Activated CD4-positive, CD25-positive, alpha-beta regulatory T cell treated with anti-CD3 and anti-CD28 coated beads, Interleukin-2, amount 50 U/mL, for 24 hours (primary cell): ENCODE measurements at regions not wholly inside any gene's neighbourhood (a gene's known extent, or its start where the extent isn't known, plus 50 kb on each side); places are given as distances from the start of the nearest gene placed in this dataset.
"Not testable (repeated sequence)": the region's sequence is repeated elsewhere in the genome, so short reads cannot be mapped to it uniquely, and the experiment has no call there.

ENCODE experiments used
- ATAC-seq, 2 donors: fragments of 150-1000 bp; cut with Tn5 transposase; one replicate each; pipeline ENCODE4 v1.10.0; 2021; ENCODE audit warnings: mild to moderate bottlenecking in 1 of 2, moderate library complexity in 1 of 2

- ATAC-seq: no peak
Observed at GRCh38 chr5:92977846-92978540, 603.0 kb downstream of the NR2F1-AS1 start.

GRCh38 chr5:92976156-92976555 lies 604.9 kb downstream of the NR2F1-AS1 start:
- ATAC-seq: no peak

GRCh38 chr5:92969781-92970237 lies 611.2 kb downstream of the NR2F1-AS1 start:
- ATAC-seq: no peak

GRCh38 chr5:92969191-92969780 lies 611.7 kb downstream of the NR2F1-AS1 start:
- ATAC-seq: no peak

GRCh38 chr5:92963800-92964199 lies 617.2 kb downstream of the NR2F1-AS1 start:
- no peak for ATAC-seq

- ATAC-seq: no peak
Observed at GRCh38 chr5:92962752-92963151, 618.3 kb downstream of the NR2F1-AS1 start.

GRCh38 chr5:92956886-92957285 lies 624.1 kb downstream of the NR2F1-AS1 start:
- ATAC-seq: no peak

- ATAC-seq: no peak
Observed at GRCh38 chr5:92952243-92952642, 628.8 kb downstream of the NR2F1-AS1 start.

- ATAC-seq: no peak
Observed at GRCh38 chr5:92951746-92952145, 629.3 kb downstream of the NR2F1-AS1 start.

GRCh38 chr5:92946546-92946945 lies 634.5 kb downstream of the NR2F1-AS1 start:
- ATAC-seq: no peak

- ATAC-seq: no peak
Observed at GRCh38 chr5:92945605-92946097, 635.4 kb downstream of the NR2F1-AS1 start.

- no peak for ATAC-seq
Observed at GRCh38 chr5:92944903-92945604, 636.0 kb downstream of the NR2F1-AS1 start.

GRCh38 chr5:92944337-92944736 lies 636.7 kb downstream of the NR2F1-AS1 start:
- ATAC-seq: no peak

- no peak for ATAC-seq
Observed at GRCh38 chr5:92942762-92943161, 638.3 kb downstream of the NR2F1-AS1 start.

GRCh38 chr5:92941806-92942205 lies 639.2 kb downstream of the NR2F1-AS1 start:
- no peak for ATAC-seq

GRCh38 chr5:92939428-92939827 lies 641.6 kb downstream of the NR2F1-AS1 start:
- ATAC-seq: no peak

- not testable (repeated sequence) for ATAC-seq
Observed at GRCh38 chr5:92937396-92937795, 643.6 kb downstream of the NR2F1-AS1 start.

- ATAC-seq: no peak
Observed at GRCh38 chr5:92930057-92930456, 651.0 kb downstream of the NR2F1-AS1 start.

GRCh38 chr5:92927291-92927778 lies 653.7 kb downstream of the NR2F1-AS1 start:
- no peak for ATAC-seq

GRCh38 chr5:92923885-92924284 lies 657.1 kb downstream of the NR2F1-AS1 start:
- no peak for ATAC-seq

GRCh38 chr5:92922231-92922967 lies 658.6 kb downstream of the NR2F1-AS1 start:
- no peak for ATAC-seq

GRCh38 chr5:92917044-92917443 lies 664.0 kb downstream of the NR2F1-AS1 start:
- no peak for ATAC-seq

GRCh38 chr5:92916036-92916435 lies 665.0 kb downstream of the NR2F1-AS1 start:
- ATAC-seq: no peak
